Astrocyte (in vitro differentiated cells and primary cell): ENCODE measurements at regions not wholly inside any gene's neighbourhood (a gene's known extent, or its start where the extent isn't known, plus 50 kb on each side); places are given as distances from the start of the nearest gene placed in this dataset.

Experiments
- DNase-seq: peaks from one replicate; pipeline ENCODE4 v3.0.0-alpha.2; 2010; ENCODE audit warnings: low read depth
- FAIRE-seq: peaks from 2 replicates; lab custom pipeline; 2011; peaks lifted over from hg19 to GRCh38; lab: Jason Lieb, UNC
- H2AFZ ChIP-seq: 2 replicates; pipeline ENCODE4 v1.6.0; 2012; ENCODE audit warnings: low read depth, low read length, inconsistent platforms
- H3K27ac ChIP-seq: 2 replicates; pipeline ENCODE4 v1.5.1; 2011; ENCODE audit warnings: low read depth, low read length, inconsistent platforms
- H3K27me3 ChIP-seq: 2 replicates; pipeline ENCODE4 v1.6.0; 2011; ENCODE audit warnings: low read length, inconsistent platforms; ENCODE audit not compliant: insufficient read depth
- H3K36me3 ChIP-seq: 2 replicates; pipeline ENCODE4 v1.5.1; 2011; ENCODE audit warnings: low read length, inconsistent platforms; ENCODE audit not compliant: insufficient read depth
- H3K4me1 ChIP-seq: 2 replicates; pipeline ENCODE4 v1.5.1; 2011; ENCODE audit warnings: low read length, inconsistent platforms; ENCODE audit not compliant: insufficient read depth
- H3K4me2 ChIP-seq: 2 replicates; pipeline ENCODE4 v1.6.0; 2012; ENCODE audit warnings: low read length, inconsistent platforms
- H3K4me3 ChIP-seq: 2 replicates; pipeline ENCODE4 v1.5.1; 2011; ENCODE audit warnings: low read depth, mild to moderate bottlenecking, low read length, inconsistent platforms; ENCODE audit not compliant: insufficient read depth
- H3K79me2 ChIP-seq: 2 replicates; pipeline ENCODE4 v1.6.0; 2012; ENCODE audit warnings: mild to moderate bottlenecking, low read length, inconsistent platforms; ENCODE audit not compliant: insufficient read depth
- H3K9ac ChIP-seq: 2 replicates; pipeline ENCODE4 v1.6.0; 2012; ENCODE audit warnings: mild to moderate bottlenecking, low read length, inconsistent platforms
- H3K9me3 ChIP-seq: 2 replicates; pipeline ENCODE4 v1.5.1; 2012; ENCODE audit warnings: low read depth, mild to moderate bottlenecking, low read length, inconsistent platforms; ENCODE audit not compliant: insufficient read depth
- H4K20me1 ChIP-seq: 2 replicates; pipeline ENCODE4 v1.6.0; 2012; ENCODE audit warnings: low read length, inconsistent platforms; ENCODE audit not compliant: insufficient read depth
- H3K27ac Mint-ChIP-seq: one replicate; pipeline ENCODE4 v1.8.0; 2021; ENCODE audit warnings: mild to moderate bottlenecking, mixed read lengths; ENCODE audit not compliant: unreplicated experiment
- H3K27me3 Mint-ChIP-seq: one replicate; pipeline ENCODE4 v1.8.0; 2021; ENCODE audit warnings: low read depth, mixed read lengths; ENCODE audit not compliant: unreplicated experiment
- H3K36me3 Mint-ChIP-seq: one replicate; pipeline ENCODE4 v1.8.0; 2021; ENCODE audit warnings: low read depth, mixed read lengths; ENCODE audit not compliant: unreplicated experiment
- H3K4me1 Mint-ChIP-seq: one replicate; pipeline ENCODE4 v1.8.0; 2021; ENCODE audit warnings: low read depth, mixed read lengths; ENCODE audit not compliant: unreplicated experiment
- H3K4me3 Mint-ChIP-seq: one replicate; pipeline ENCODE4 v1.8.0; 2021; ENCODE audit warnings: mild to moderate bottlenecking, moderate library complexity, mixed read lengths; ENCODE audit not compliant: unreplicated experiment
- H3K9me3 Mint-ChIP-seq: one replicate; pipeline ENCODE4 v1.8.0; 2021; ENCODE audit warnings: mild to moderate bottlenecking, mixed read lengths; ENCODE audit not compliant: unreplicated experiment
- CTCF ChIP-seq: IDR thresholded peaks from 2 replicates; pipeline ENCODE4 v1.5.1; 2011; ENCODE audit warnings: low read depth, mild to moderate bottlenecking, inconsistent platforms, low read length, moderate library complexity; ENCODE audit not compliant: insufficient read depth
- EZH2 ChIP-seq: IDR thresholded peaks from 2 replicates; pipeline ENCODE4 v1.6.1; 2012; ENCODE audit warnings: mild to moderate bottlenecking, low read length, inconsistent platforms; ENCODE audit not compliant: insufficient read depth

GRCh38 chr2:158914731-158915130, 53.7 kb upstream of the TANC1 start:
- no peaks in the 10 kb centered on the region for H3K36me3 Mint-ChIP-seq
- Histone ChIP-seq H3K79me2 (no peaks in the 10 kb centered on the region), H4K20me1 (no peaks in the 10 kb centered on the region), H3K4me1 (no peaks in the 10 kb centered on the region), H3K9ac (no peak overlapping the region), H3K9me3 (no peaks in the 10 kb centered on the region), H3K27me3 (no peaks in the 10 kb centered on the region), H3K4me3 (no peak overlapping the region), H2AFZ (no peak overlapping the region), H3K4me2 (no peak overlapping the region), H3K36me3 (no peaks in the 10 kb centered on the region), H3K27ac (no peak overlapping the region)
- H3K9me3 Mint-ChIP-seq: peaks cover 5% of the 10 kb centered on the region
- no peak overlapping the region for H3K4me3 Mint-ChIP-seq
- H3K27me3 Mint-ChIP-seq: no peaks in the 10 kb centered on the region
- TF ChIP-seq CTCF: no peak
- TF ChIP-seq EZH2: no peak
- FAIRE-seq (no peak), DNase-seq (no peak)
- H3K27ac Mint-ChIP-seq: no peak overlapping the region
- peaks cover 6% of the 10 kb centered on the region for H3K4me1 Mint-ChIP-seq

GRCh38 chr2:158917121-158917520, 51.3 kb upstream of the TANC1 start:
- Mint-ChIP-seq H3K4me3 (no peak overlapping the region), H3K27me3 (no peaks in the 10 kb centered on the region), H3K4me1 (peaks cover 6% of the 10 kb centered on the region), H3K36me3 (no peaks in the 10 kb centered on the region), H3K9me3 (peaks cover 5% of the 10 kb centered on the region), H3K27ac (no peak overlapping the region)
- no peaks in the 10 kb centered on the region for H3K4me1 ChIP-seq
- no peaks in the 10 kb centered on the region for H3K27me3 ChIP-seq
- no peaks in the 10 kb centered on the region for H4K20me1 ChIP-seq
- DNase-seq: no peak
- no peak overlapping the region for H3K27ac ChIP-seq
- no peak for FAIRE-seq
- TF ChIP-seq CTCF (no peak), EZH2 (no peak)
- no peak overlapping the region for H3K9ac ChIP-seq
- H2AFZ ChIP-seq: no peak overlapping the region
- H3K79me2 ChIP-seq: no peaks in the 10 kb centered on the region
- H3K9me3 ChIP-seq: no peaks in the 10 kb centered on the region
- no peak overlapping the region for H3K4me2 ChIP-seq
- no peak overlapping the region for H3K4me3 ChIP-seq
- no peaks in the 10 kb centered on the region for H3K36me3 ChIP-seq

- Mint-ChIP-seq H3K9me3 (peaks cover 5% of the 10 kb centered on the region), H3K4me1 (peaks cover 16% of the 10 kb centered on the region), H3K36me3 (no peaks in the 10 kb centered on the region), H3K27ac (no peak overlapping the region), H3K4me3 (no peak overlapping the region), H3K27me3 (no peaks in the 10 kb centered on the region)
- DNase-seq (no peak), FAIRE-seq (no peak)
- no peak overlapping the region for H3K4me3 ChIP-seq
- no peaks in the 10 kb centered on the region for H3K9me3 ChIP-seq
- no peak overlapping the region for H3K9ac ChIP-seq
- no peaks in the 10 kb centered on the region for H3K36me3 ChIP-seq
- peaks cover 12% of the 10 kb centered on the region for H3K4me1 ChIP-seq
- no peak overlapping the region for H3K27ac ChIP-seq
- H2AFZ ChIP-seq: no peak overlapping the region
- no peaks in the 10 kb centered on the region for H3K27me3 ChIP-seq
- no peak for TF ChIP-seq EZH2
- no peak for TF ChIP-seq CTCF
- H3K79me2 ChIP-seq: no peaks in the 10 kb centered on the region
- no peak overlapping the region for H3K4me2 ChIP-seq
- H4K20me1 ChIP-seq: no peaks in the 10 kb centered on the region
These were observed 50.0 kb upstream of the TANC1 start for GRCh38 chr2:158918452-158918851.
